DMS79 treated with DMSO at 0.1 percent for 48 hours (cell line): ENCODE measurements at regions not wholly inside any gene's neighbourhood (a gene's known extent, or its start where the extent isn't known, plus 50 kb on each side); places are given as distances from the start of the nearest gene placed in this dataset.

Source experiments
- DNase-seq: peaks from one replicate; lab custom pipeline; 2025; lab: John Stamatoyannopoulos, UW

- no peak for DNase-seq
These were observed 228.9 kb downstream of the RBM43 start for GRCh38 chr2:151032741-151033191.

GRCh38 chr2:151030663-151031230, 230.9 kb downstream of the RBM43 start:
- no peak for DNase-seq

GRCh38 chr2:151029406-151030157, 232.1 kb downstream of the RBM43 start:
- no peak for DNase-seq

GRCh38 chr2:151028691-151029176, 232.9 kb downstream of the RBM43 start:
- no peak for DNase-seq

- no peak for DNase-seq
These were observed 234.5 kb downstream of the RBM43 start for GRCh38 chr2:151027151-151027550.

- no peak for DNase-seq
These were observed 235.8 kb downstream of the RBM43 start for GRCh38 chr2:151025816-151026215.

GRCh38 chr2:151024696-151025251, 236.9 kb downstream of the RBM43 start:
- no peak for DNase-seq

GRCh38 chr2:151021747-151022452, 239.8 kb downstream of the RBM43 start:
- DNase-seq = no peak

- no peak for DNase-seq
These were observed 241.3 kb downstream of the RBM43 start for GRCh38 chr2:151020411-151020810.

GRCh38 chr2:151009437-151010175, 252.1 kb downstream of the RBM43 start:
- no peak for DNase-seq

GRCh38 chr2:151007365-151007764, 254.3 kb downstream of the RBM43 start:
- DNase-seq = peak; percentile 99

GRCh38 chr2:151002959-151003600, 258.6 kb downstream of the RBM43 start:
- DNase-seq = no peak

- no peak for DNase-seq
These were observed 263.8 kb downstream of the RBM43 start for GRCh38 chr2:150997702-150998440.

GRCh38 chr2:150997066-150997465, 264.6 kb downstream of the RBM43 start:
- no peak for DNase-seq

GRCh38 chr2:150994076-150994475, 267.6 kb downstream of the RBM43 start:
- no peak for DNase-seq

- DNase-seq = no peak
These were observed 271.7 kb downstream of the RBM43 start for GRCh38 chr2:150989969-150990368.

GRCh38 chr2:150985741-150986140, 275.9 kb downstream of the RBM43 start:
- no peak for DNase-seq

- DNase-seq = no peak
These were observed 278.3 kb downstream of the RBM43 start for GRCh38 chr2:150983314-150983897.

GRCh38 chr2:150981826-150982225, 279.8 kb downstream of the RBM43 start:
- no peak for DNase-seq

- DNase-seq = no peak
These were observed 283.6 kb downstream of the RBM43 start for GRCh38 chr2:150978053-150978452.
